ENCODE measurements at regions not wholly inside any gene's neighbourhood (a gene's known extent, or its start where the extent isn't known, plus 50 kb on each side); places are given as distances from the start of the nearest gene placed in this dataset.

DNA sequence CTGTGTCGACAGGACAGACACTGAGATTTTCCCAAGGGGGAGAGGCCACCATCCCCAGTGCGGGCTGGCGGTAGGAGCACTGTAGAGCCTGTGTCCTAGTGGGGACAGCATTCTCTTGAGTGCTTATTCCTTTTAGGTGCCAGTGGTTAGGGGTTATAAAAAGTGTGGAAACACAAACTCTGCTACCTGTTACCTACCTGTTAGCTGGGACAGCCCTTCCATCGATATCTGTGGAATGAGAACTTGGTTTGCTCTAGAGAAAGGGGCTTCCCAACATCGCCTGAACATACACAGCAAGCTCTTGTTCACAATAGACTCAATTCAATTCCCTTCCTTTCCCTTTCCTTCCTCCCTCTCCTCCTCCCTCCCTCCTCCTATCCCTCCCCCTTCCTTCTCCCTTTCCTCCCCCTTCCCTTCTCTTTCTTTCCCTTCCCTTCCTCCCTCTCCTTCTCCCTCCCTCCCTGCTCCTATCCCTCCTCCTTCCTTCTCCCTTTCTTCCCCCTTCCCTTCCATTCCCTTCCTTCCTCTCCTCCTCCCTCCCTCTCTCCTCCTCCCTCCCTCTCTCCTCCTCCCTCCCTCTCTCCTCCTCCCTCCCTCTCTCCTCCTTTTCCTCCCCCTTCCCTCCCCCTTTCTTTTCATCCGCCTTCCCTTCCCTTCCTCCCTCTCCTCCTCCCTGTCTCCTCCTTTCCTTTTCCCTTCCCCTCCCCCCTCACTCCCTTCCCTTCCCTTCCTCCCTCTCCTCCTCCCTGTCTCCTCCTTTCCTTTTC is 188.5 kb downstream of the URI1 start:
- no peaks in the 10 kb centered on the region for H3K9me3 ChIP-seq (ENCODE audit: control insufficient read depth, low read depth, low read length)
- DNase-seq, result no peak
- no peaks in the 10 kb centered on the region for H3K27me3 ChIP-seq (ENCODE audit: control insufficient read depth, insufficient read depth, low read length)
- no peak overlapping the region for H3K4me3 ChIP-seq (ENCODE audit: low read length)
- H3K36me3 ChIP-seq (ENCODE audit: control insufficient read depth, insufficient read depth, low read length), result no peaks in the 10 kb centered on the region
- no peak overlapping the region for H3K27ac ChIP-seq (ENCODE audit: low read length)
- 62% methylated on average over 2 of the region's 6 CpGs for WGBS (ENCODE audit: insufficient coverage, low lambda C conversion rate)
- no peaks in the 10 kb centered on the region for H3K4me1 ChIP-seq (ENCODE audit: control insufficient read depth, insufficient read depth, low read length)

DNA sequence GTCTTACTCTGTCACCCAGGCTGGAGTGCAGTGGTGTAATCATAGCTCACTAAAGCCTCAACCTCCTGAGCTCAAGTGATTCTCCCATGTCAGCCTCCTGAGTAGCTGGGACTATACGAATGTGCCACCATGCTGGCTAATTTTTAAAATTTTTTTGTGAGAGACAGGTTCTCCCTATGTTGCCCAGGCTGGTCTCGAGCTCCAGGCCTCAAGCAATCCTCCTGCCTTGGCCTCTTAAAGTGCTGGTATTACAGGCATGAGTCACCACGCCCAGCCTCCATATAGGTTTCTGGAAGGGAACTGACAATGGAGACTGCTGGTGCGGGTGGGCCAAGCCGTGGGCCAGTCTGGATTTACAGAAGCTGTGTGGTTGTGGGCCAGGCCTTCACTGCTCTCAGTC is 189.2 kb downstream of the URI1 start:
- H3K36me3 ChIP-seq (ENCODE audit: control insufficient read depth, insufficient read depth, low read length), result no peaks in the 10 kb centered on the region
- no CpG with 5 or more reads among the region's 5 CpGs for WGBS (ENCODE audit: insufficient coverage, low lambda C conversion rate)
- DNase-seq, result no peak

DNA sequence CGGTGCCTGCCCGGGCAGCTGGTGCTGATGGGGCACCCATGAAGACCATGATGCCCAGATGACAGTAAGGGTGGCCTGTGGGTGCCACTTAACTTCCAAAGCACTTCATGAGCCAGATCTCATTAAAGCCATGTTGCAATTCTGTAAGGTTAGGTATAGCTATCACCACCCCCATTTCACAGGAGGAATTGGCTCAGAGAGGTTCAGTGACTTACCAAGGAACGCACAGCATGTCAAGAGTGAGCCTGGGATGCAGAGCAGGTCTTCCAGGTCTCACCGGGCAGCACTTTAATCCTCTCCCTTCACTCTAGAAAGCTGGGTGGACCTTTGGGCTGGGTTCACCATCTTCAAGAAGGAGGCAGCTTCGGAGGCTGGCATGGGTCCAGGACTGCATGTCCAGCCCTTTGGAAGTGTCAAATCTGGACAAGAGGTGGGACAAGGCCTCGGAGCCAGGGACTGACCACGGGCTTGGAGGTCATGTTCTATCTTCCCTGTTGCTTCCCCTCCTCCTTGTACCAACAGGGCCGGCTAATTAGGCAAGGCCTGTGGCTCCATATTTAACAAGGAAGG is 189.8 kb downstream of the URI1 start:
- no peak for DNase-seq
- H3K27me3 ChIP-seq (ENCODE audit: control insufficient read depth, insufficient read depth, low read length), result no peaks in the 10 kb centered on the region
- H3K27ac ChIP-seq (ENCODE audit: low read length), result no peak overlapping the region
- no peaks in the 10 kb centered on the region for H3K9me3 ChIP-seq (ENCODE audit: control insufficient read depth, low read depth, low read length)
- H3K4me1 ChIP-seq (ENCODE audit: control insufficient read depth, insufficient read depth, low read length), result no peaks in the 10 kb centered on the region
- no peak overlapping the region for H3K4me3 ChIP-seq (ENCODE audit: low read length)
- H3K36me3 ChIP-seq (ENCODE audit: control insufficient read depth, insufficient read depth, low read length), result no peaks in the 10 kb centered on the region
- WGBS (ENCODE audit: insufficient coverage, low lambda C conversion rate), result no CpG with 5 or more reads among the region's 8 CpGs

More for the DNA sequence above, 189.2 kb downstream of the URI1 start:
- no peak overlapping the region for H3K4me3 ChIP-seq (ENCODE audit: low read length)
- H3K9me3 ChIP-seq (ENCODE audit: control insufficient read depth, low read depth, low read length), result no peaks in the 10 kb centered on the region
- no peaks in the 10 kb centered on the region for H3K27me3 ChIP-seq (ENCODE audit: control insufficient read depth, insufficient read depth, low read length)
- no peaks in the 10 kb centered on the region for H3K4me1 ChIP-seq (ENCODE audit: control insufficient read depth, insufficient read depth, low read length)
- no peak overlapping the region for H3K27ac ChIP-seq (ENCODE audit: low read length)

DNA sequence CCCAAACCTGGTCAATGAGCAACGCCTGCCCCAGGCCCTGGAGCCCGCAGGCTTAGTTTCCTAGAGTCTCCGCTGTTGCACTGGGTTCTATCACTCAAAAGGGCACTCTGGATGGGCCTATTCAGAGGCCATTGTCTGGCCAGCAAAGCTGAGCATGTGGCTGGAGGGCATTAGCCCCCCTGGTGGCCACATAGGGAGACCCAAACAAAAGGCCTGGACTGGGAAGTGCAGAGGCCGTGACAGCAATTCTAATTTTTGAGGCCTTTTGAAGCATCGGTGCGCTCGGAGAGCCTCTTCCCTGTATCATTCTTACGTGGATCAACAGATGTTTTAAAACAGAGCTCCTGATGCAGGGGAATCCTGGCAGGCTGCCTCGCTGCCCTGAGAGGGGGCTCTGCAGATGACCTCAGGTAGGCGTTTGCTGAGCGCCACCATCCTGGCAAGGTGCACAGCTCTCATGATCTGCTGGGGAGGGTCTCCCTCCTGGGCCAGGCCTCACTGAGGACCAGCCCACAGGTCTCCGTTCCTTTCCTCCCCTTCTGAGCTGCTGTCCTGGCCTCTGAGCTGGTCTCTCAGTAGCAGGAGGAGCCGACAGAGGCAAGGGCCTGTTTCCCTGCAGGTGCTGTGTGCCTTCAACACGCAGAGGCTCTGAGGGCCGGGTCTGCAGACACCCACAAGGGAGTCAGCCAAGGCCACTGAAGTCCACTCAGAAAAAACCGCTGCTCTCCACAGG is 190.5 kb downstream of the URI1 start:
- H3K27me3 ChIP-seq (ENCODE audit: control insufficient read depth, insufficient read depth, low read length), result no peaks in the 10 kb centered on the region
- H3K4me3 ChIP-seq (ENCODE audit: low read length), result no peak overlapping the region
- H3K36me3 ChIP-seq (ENCODE audit: control insufficient read depth, insufficient read depth, low read length), result no peaks in the 10 kb centered on the region
- H3K27ac ChIP-seq (ENCODE audit: low read length), result no peak overlapping the region
- no peaks in the 10 kb centered on the region for H3K4me1 ChIP-seq (ENCODE audit: control insufficient read depth, insufficient read depth, low read length)
- no peaks in the 10 kb centered on the region for H3K9me3 ChIP-seq (ENCODE audit: control insufficient read depth, low read depth, low read length)
- no peak for DNase-seq
- no CpG with 5 or more reads among the region's 16 CpGs for WGBS (ENCODE audit: insufficient coverage, low lambda C conversion rate)

DNA sequence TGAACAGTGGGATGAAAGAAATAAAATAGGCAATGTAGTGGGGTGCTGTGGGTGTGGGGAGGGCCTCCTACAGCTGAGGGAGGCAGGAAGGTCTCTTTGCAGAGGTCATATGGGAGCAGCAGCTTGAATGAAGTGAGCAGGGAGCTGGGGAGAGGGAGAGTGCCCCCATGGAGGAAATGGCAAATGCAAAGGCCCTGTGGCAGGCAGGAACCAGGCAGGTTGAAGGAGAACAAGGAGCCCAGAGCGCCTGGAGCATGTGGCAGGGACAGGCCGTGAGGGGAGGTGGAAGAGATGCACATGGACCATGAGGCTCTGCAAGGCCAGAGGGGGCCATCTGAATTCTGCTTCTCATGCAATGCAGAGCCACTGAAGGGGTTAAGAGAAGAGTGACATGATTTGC is 191.8 kb downstream of the URI1 start:
- no peak for DNase-seq
- no CpG with 5 or more reads among the region's 2 CpGs for WGBS (ENCODE audit: insufficient coverage, low lambda C conversion rate)

DNA sequence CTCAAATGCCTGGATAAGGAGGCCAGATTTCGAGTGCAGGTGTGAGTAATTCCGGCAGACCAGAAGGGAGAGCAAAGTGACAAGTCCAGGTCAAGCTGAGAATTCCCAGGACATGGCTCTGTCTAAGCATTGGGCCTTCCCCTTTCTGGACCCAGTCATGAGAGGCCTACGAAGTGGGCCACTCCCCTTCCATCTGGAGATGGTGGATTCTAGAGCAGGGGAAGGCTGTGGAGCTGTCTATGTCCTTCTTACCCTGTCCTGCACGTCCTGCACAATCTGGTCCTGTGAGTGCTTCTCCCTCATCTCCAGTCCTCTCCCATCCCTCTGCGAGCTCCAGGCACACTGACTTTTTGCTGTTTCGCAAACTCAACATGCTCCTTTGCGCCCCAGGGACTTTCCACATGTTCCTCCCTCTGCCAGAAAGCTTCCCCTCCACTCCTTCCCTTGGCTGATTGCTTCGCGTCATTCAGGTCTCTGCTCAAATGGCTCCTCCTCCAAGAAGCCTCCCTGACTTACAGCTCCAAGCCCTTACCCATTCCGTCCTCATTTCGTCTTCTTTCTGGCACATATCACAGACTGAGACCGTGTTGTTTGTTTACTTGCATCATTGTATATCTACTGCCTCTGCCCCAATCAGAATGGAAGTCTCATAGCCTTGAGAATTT is 193.2 kb downstream of the URI1 start:
- WGBS (ENCODE audit: insufficient coverage, low lambda C conversion rate), result no CpG with 5 or more reads among the region's 12 CpGs
- Histone ChIP-seq H3K36me3 (ENCODE audit: control insufficient read depth, insufficient read depth, low read length) (no peaks in the 10 kb centered on the region), H3K4me3 (ENCODE audit: low read length) (no peak overlapping the region), H3K27me3 (ENCODE audit: control insufficient read depth, insufficient read depth, low read length) (no peaks in the 10 kb centered on the region), H3K4me1 (ENCODE audit: control insufficient read depth, insufficient read depth, low read length) (no peaks in the 10 kb centered on the region), H3K9me3 (ENCODE audit: control insufficient read depth, low read depth, low read length) (no peaks in the 10 kb centered on the region), H3K27ac (ENCODE audit: low read length) (no peak overlapping the region)
- no peak for DNase-seq

More for the DNA sequence above, 191.8 kb downstream of the URI1 start:
- no peak overlapping the region for H3K27ac ChIP-seq (ENCODE audit: low read length)
- H3K4me3 ChIP-seq (ENCODE audit: low read length), result no peak overlapping the region
- H3K27me3 ChIP-seq (ENCODE audit: control insufficient read depth, insufficient read depth, low read length), result no peaks in the 10 kb centered on the region
- no peaks in the 10 kb centered on the region for H3K4me1 ChIP-seq (ENCODE audit: control insufficient read depth, insufficient read depth, low read length)
- H3K36me3 ChIP-seq (ENCODE audit: control insufficient read depth, insufficient read depth, low read length), result no peaks in the 10 kb centered on the region
- no peaks in the 10 kb centered on the region for H3K9me3 ChIP-seq (ENCODE audit: control insufficient read depth, low read depth, low read length)

DNA sequence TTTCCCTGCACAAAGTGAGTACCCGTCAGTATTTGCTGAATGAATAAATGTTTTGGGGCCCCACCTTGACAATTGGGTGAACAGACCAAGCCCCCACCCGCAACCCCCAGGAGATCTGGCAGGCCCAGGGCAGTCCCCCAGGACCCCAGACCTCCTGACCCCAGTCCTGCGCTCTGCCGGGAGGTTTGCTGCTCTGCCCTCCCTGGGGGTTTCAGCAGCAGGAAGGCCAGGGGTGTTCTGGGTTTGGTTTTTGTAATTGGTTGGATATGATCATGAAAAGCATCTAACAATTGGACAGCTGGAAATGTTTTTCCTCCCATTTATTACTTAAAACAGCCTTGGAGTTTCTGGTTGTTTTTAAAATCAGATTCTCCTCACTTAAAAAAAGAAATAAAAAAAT is 193.8 kb downstream of the URI1 start:
- 100% methylated on average over 1 of the region's 4 CpGs for WGBS (ENCODE audit: insufficient coverage, low lambda C conversion rate)
- H3K27ac ChIP-seq (ENCODE audit: low read length), result no peak overlapping the region
- H3K4me1 ChIP-seq (ENCODE audit: control insufficient read depth, insufficient read depth, low read length), result no peaks in the 10 kb centered on the region
- DNase-seq, result no peak
- no peaks in the 10 kb centered on the region for H3K27me3 ChIP-seq (ENCODE audit: control insufficient read depth, insufficient read depth, low read length)
- no peaks in the 10 kb centered on the region for H3K36me3 ChIP-seq (ENCODE audit: control insufficient read depth, insufficient read depth, low read length)
- H3K9me3 ChIP-seq (ENCODE audit: control insufficient read depth, low read depth, low read length), result no peaks in the 10 kb centered on the region
- no peak overlapping the region for H3K4me3 ChIP-seq (ENCODE audit: low read length)

DNA sequence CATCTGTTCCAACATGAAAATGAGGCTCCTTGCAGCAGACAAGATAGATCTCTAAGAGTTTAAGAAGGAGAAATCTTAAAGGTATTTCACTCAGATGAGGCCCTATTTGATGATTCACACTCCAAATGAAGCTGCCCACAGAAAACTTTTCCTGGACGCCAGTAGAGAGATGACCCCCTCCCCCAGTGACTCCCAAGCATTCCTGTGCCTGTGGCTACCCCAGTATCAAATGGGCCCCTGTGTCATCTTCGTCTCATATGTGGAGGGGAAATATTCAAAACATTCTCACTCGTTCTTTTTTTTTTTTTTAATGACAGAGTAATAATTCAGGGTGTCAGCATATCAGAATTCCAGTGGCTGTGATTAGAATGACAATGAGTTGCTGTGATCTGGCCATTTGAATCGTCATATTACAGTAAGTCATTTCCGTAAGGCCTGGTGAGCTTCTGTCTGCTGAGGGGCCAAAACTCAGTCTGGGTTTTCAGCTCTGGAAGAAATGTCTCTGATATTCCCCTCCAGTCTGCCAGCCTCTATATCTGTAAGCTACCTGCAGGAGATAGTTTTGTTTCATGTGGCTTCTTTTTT is 194.7 kb downstream of the URI1 start:
- H3K4me3 ChIP-seq (ENCODE audit: low read length), result no peak overlapping the region
- H3K27me3 ChIP-seq (ENCODE audit: control insufficient read depth, insufficient read depth, low read length), result no peaks in the 10 kb centered on the region
- no peaks in the 10 kb centered on the region for H3K9me3 ChIP-seq (ENCODE audit: control insufficient read depth, low read depth, low read length)
- no peaks in the 10 kb centered on the region for H3K4me1 ChIP-seq (ENCODE audit: control insufficient read depth, insufficient read depth, low read length)
- no peak overlapping the region for H3K27ac ChIP-seq (ENCODE audit: low read length)
- no peaks in the 10 kb centered on the region for H3K36me3 ChIP-seq (ENCODE audit: control insufficient read depth, insufficient read depth, low read length)
- whole genome bisulfite sequencing (ENCODE audit: insufficient coverage, low lambda C conversion rate), result 70% methylated on average over 2 of the region's 5 CpGs
- no peak for DNase-seq

DNA sequence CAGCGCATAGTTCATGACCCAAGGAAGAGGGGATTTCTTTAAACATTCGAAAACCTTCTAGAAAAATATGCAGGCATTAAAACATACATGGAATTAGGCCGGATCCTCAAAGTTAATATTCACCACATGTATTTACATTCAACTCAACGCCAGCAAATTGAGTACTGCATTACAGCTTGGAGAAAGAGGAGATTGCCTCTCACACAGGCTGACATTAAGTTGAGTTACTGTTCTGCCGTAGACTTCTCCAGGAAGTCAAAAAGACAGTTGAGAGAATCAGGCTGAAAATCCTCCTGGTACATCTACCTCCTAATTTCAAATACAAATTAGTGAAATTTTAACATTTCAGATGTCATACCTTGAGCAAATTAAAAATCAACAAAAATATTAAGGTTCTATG is 195.7 kb downstream of the URI1 start:
- WGBS (ENCODE audit: insufficient coverage, low lambda C conversion rate), result 80% methylated on average over 1 of the region's 5 CpGs
- no peak overlapping the region for H3K27ac ChIP-seq (ENCODE audit: low read length)
- no peaks in the 10 kb centered on the region for H3K9me3 ChIP-seq (ENCODE audit: control insufficient read depth, low read depth, low read length)
- H3K4me3 ChIP-seq (ENCODE audit: low read length), result no peak overlapping the region
- no peaks in the 10 kb centered on the region for H3K27me3 ChIP-seq (ENCODE audit: control insufficient read depth, insufficient read depth, low read length)
- DNase-seq, result no peak
- H3K4me1 ChIP-seq (ENCODE audit: control insufficient read depth, insufficient read depth, low read length), result no peaks in the 10 kb centered on the region
- no peaks in the 10 kb centered on the region for H3K36me3 ChIP-seq (ENCODE audit: control insufficient read depth, insufficient read depth, low read length)

DNA sequence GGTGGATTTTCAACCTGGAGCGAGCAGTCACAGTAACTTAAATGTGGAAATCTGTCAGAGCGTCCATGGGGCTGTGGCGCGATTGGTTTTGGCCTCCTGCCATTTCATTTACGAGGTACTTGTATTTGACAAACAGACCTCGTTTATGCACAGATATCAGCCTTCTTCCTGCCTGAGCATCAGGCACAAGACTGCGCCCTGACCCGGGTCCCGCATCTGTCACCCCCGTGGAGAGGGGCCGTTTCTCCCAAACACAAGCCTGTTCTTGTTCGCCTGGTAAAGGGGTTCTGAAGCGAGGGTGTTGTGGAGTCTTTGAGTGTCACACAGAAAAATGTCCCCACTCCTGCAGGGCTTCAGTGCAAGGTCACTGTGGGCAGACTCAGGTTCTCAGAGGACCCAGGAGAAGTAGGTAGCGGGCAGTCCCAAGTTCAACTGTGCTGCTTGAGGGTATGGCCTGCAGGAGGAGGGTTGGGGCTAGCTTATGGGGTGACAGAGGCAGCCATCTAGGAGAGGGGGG is 202.3 kb downstream of the URI1 start:
- Histone ChIP-seq H3K4me1 (ENCODE audit: control insufficient read depth, insufficient read depth, low read length) (no peaks in the 10 kb centered on the region), H3K9me3 (ENCODE audit: control insufficient read depth, low read depth, low read length) (no peaks in the 10 kb centered on the region), H3K27ac (ENCODE audit: low read length) (no peak overlapping the region), H3K27me3 (ENCODE audit: control insufficient read depth, insufficient read depth, low read length) (no peaks in the 10 kb centered on the region), H3K4me3 (ENCODE audit: low read length) (no peak overlapping the region), H3K36me3 (ENCODE audit: control insufficient read depth, insufficient read depth, low read length) (no peaks in the 10 kb centered on the region)
- DNase-seq, result no peak
- WGBS (ENCODE audit: insufficient coverage, low lambda C conversion rate), result no CpG with 5 or more reads among the region's 14 CpGs
